Pulmonary artery endothelial cell (primary cell): ENCODE measurements at regions not wholly inside any gene's neighbourhood (a gene's known extent, or its start where the extent isn't known, plus 50 kb on each side); places are given as distances from the start of the nearest gene placed in this dataset.

Source experiments
- DNase-seq: peaks from one replicate; pipeline ENCODE4 v3.0.0-alpha.2; 2011; ENCODE audit warnings: low read depth, low spot score

- DNase-seq, result no peak
Measured at GRCh38 chr6:11926594-11927407, 85.3 kb upstream of the HIVEP1 start.

GRCh38 chr6:11925805-11926204 is 86.3 kb upstream of the HIVEP1 start:
- no peak for DNase-seq

- no peak for DNase-seq
Measured at GRCh38 chr6:11923621-11924020, 88.5 kb upstream of the HIVEP1 start.

- no peak for DNase-seq
Measured at GRCh38 chr6:11922901-11923300, 89.2 kb upstream of the HIVEP1 start.

DNA sequence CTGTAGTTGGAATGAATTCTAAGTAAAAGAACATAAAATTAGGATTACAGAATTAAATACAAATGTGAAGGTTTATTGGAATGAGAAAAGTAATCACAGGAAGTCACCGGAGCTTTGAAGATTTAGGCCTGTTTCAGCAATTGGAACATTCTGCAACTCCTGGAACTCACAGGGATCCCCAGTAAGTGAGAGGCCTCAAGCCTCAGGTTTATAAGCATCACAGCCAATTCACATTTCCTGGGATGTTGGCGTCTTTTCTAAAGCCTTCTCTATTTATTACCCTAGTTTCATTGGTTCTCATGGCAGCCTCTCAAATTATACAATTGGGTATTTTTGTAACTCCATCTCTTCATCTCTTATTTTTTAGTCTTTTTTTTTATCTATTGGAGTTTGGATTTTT is 90.4 kb upstream of the HIVEP1 start:
- no peak for DNase-seq

- peak; percentile 17 for DNase-seq
Measured at GRCh38 chr6:11921017-11921438, 91.1 kb upstream of the HIVEP1 start.

GRCh38 chr6:11920566-11920965 is 91.5 kb upstream of the HIVEP1 start:
- DNase-seq, result no peak

- no peak for DNase-seq
Measured at GRCh38 chr6:11919771-11920440, 92.2 kb upstream of the HIVEP1 start.

DNA sequence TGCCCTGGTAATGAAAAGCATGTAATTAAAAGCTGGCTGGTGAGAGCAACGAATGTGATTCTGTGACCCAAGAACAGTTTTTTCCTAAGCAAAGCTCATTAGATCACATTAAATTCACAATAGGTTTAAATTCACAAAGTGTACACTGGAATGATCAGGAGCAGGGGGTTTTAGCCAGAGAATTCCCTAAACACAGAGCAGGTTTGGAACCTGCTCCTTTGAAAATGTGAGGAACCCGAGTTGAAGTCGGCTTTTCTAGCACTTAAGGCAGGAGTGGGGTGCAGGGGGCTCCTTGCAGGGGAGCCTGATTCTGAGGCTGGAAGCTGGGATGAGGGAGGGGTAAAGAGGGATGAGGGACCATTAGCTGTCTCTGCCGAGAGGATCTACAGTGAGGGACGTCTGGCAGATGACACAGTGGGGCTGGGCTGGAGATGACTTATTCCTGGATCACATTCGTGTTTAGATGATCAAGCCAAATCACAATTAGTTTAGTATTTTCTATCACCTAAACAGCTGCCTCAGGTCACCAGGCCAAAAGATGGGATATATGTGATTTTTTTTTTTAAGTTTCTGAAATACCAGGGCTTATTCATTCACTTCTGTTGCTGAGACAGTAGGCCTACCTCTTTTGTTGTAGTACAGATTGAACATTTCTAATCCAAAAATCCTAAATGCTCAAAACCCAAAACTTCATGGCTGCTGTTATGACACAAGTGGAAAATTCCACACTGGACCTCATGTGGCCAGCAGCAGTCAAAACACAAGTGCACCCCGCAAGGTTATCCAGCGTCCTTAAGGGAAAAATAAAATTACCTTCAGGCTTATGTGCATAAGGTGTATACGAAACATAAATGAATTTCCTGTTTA is 93.1 kb upstream of the HIVEP1 start:
- DNase-seq, result no peak

DNA sequence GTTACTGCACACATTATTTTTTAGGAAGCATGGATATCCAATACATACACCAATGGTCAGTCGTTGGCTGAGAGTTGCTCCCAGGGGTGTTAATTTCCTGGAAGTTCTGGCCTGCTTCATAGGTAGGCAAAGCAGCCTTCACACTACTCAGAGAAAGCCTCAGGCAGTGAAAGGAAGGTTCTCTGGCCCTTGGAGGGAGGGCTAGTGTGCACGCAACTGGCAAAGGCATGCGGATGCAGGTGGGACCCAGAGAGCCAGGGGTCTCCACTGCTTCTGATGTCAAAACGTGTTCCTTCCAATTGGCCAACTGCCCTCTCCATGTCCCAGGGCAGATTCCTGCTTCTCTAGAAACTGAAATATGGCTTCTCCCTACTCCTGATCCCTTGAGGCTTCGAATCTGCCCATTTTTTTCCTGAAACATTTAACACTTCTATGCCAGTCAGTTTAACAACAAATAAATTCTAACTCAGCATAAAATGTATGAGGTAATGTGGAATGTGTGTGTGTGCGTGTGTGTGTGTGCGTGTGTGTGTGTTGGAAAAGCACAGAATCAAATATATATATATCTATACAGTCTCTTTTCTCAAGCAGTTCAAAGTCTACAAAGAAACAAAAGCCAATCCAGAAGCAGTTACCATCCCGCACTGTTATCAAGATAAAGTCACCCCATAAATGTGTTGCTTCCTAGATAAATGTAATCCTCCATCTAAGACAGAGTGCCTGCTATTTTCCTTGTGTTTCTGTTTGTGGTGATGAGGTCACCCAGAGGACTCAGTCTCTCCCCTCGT is 94.0 kb upstream of the HIVEP1 start:
- DNase-seq, result no peak

GRCh38 chr6:11912420-11912819 is 99.7 kb upstream of the HIVEP1 start:
- DNase-seq, result no peak

DNA sequence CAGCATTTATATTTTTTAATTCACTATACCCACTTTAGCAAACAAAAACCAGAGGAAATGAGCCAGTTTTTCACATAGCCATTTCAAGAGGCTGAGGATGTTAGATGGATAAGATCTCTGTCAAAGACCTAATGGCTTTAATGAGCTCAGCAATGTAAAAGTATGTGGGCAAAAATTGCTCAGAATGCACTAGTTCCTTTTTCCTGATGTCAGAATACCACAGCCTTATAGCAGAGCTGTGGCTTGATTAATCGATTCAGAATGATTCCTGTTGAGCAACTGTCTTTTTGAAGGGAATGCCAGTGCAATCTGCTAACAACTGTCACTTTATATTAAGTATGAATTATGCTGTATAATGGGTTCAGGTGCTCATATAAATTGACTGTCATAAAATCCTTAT is 100.6 kb upstream of the HIVEP1 start:
- DNase-seq, result no peak

- DNase-seq, result no peak
Measured at GRCh38 chr6:11909696-11910132, 102.4 kb upstream of the HIVEP1 start.

GRCh38 chr6:11908436-11909105 is 103.5 kb upstream of the HIVEP1 start:
- no peak for DNase-seq

- DNase-seq, result no peak
Measured at GRCh38 chr6:11903645-11904044, 108.5 kb upstream of the HIVEP1 start.

GRCh38 chr6:11902527-11902926 is 109.6 kb upstream of the HIVEP1 start:
- no peak for DNase-seq

DNA sequence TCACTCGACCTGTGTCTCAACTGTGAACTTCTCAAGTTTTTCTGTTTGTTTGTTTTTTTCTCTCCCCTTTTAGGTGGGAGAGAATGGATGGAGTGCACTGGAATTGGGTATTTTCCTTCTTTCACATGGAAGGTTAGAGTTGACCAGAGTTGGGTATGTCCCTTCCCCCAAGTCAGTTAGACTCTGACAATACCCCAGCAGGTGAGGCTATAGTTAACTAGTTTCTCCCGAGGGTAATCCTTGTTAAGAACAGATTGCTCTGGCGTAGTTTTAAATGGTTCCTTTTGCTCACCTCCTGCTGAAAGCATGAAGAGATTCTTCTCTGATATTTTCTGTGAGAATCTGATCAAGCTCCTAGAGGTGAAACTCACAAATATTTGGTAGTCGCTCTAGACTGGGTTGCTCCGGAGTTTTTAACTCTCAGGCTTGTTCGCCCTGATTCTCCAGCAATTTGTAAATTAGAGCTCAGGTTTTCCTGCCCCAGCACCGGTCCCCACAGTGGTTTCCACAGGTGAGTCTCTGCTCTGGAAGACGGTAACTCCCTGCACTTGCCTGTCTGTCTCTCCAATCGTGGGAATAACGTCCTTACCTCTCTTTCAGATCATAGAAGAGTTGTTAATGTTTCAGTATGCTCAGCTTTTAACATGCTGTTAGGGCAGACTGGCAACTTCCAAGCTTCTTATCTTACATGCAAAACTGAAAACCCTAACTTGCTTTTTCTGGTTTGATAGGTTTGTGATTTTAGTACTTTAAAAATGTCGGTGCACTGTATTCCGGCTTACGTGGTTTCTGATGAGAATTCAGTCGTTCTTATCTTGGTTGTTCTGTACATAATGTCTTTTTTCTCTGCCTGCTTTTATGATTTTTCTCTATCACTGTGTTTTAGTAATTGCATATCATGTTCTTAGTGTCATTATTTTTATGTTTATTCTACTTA is 111.2 kb upstream of the HIVEP1 start:
- no peak for DNase-seq

- DNase-seq, result no peak
Measured at GRCh38 chr6:11899645-11900044, 112.5 kb upstream of the HIVEP1 start.

GRCh38 chr6:11894212-11894611 is 115.6 kb upstream of the ADTRP start:
- DNase-seq, result no peak

GRCh38 chr6:11891547-11891946 is 112.9 kb upstream of the ADTRP start:
- no peak for DNase-seq
